ENCODE measurements at regions not wholly inside any gene's neighbourhood (a gene's known extent, or its start where the extent isn't known, plus 50 kb on each side); places are given as distances from the start of the nearest gene placed in this dataset.

- H3K4me3 ChIP-seq (replicated peaks in 1 of 4; ENCODE audit: control extremely low read depth in 1 of 4, insufficient read depth in 1 of 4, low read depth in 3 of 4, low read length in 4 of 4) = no peak overlapping the region
- H4K20me1 ChIP-seq (ENCODE audit: control insufficient read depth, extremely low read depth, insufficient read depth, low read length) = no peaks in the 10 kb centered on the region
- no peak overlapping the region for H3K27ac ChIP-seq (ENCODE audit: insufficient read depth, low read length)
- H3K36me3 ChIP-seq (ENCODE audit: control insufficient read depth, insufficient read depth, low read length) = no peaks in the 10 kb centered on the region
- H3K9ac ChIP-seq (ENCODE audit: insufficient read depth, low read length) = no peak overlapping the region
- no peak overlapping the region for H3K4me2 ChIP-seq (ENCODE audit: extremely low read depth, insufficient read depth, low read length)
- no peak for DNase-seq (ENCODE audit: low read depth in 2 of 2)
- no peaks in the 10 kb centered on the region for H3K27me3 ChIP-seq (ENCODE audit: control insufficient read depth, insufficient read depth, low read length)
- peaks cover 6% of the 10 kb centered on the region for H3K4me1 ChIP-seq (ENCODE audit: control insufficient read depth, extremely low read depth, insufficient read depth, low read length)
- TF ChIP-seq EZH2 (IDR thresholded peaks at IDR 0.05; ENCODE audit: low read length, missing control alignments) (no peak), CTCF (conservative IDR thresholded peaks at IDR 0.05 in 1 of 2, IDR thresholded peaks at IDR 0.05 in 1 of 2; ENCODE audit: low read depth in 1 of 2, low read length in 2 of 2) (no peak)
- H3K79me2 ChIP-seq (ENCODE audit: control insufficient read depth, insufficient read depth, low read length) = no peaks in the 10 kb centered on the region
- H2AFZ ChIP-seq (ENCODE audit: low read length) = no peak overlapping the region
- no peaks in the 10 kb centered on the region for H3K9me3 ChIP-seq (ENCODE audit: control insufficient read depth, insufficient read depth, low read depth, low read length)
Observed at GRCh38 chr2:64850642-64851041, 138.6 kb upstream of the SLC1A4 start.

GRCh38 chr2:64852771-64853241 lies 136.4 kb upstream of the SLC1A4 start:
- no peaks in the 10 kb centered on the region for H4K20me1 ChIP-seq (ENCODE audit: control insufficient read depth, extremely low read depth, insufficient read depth, low read length)
- no peak overlapping the region for H3K9ac ChIP-seq (ENCODE audit: insufficient read depth, low read length)
- no peak overlapping the region for H2AFZ ChIP-seq (ENCODE audit: low read length)
- H3K9me3 ChIP-seq (ENCODE audit: control insufficient read depth, insufficient read depth, low read depth, low read length) = no peaks in the 10 kb centered on the region
- no peaks in the 10 kb centered on the region for H3K79me2 ChIP-seq (ENCODE audit: control insufficient read depth, insufficient read depth, low read length)
- H3K27me3 ChIP-seq (ENCODE audit: control insufficient read depth, insufficient read depth, low read length) = no peaks in the 10 kb centered on the region
- no peak overlapping the region for H3K4me2 ChIP-seq (ENCODE audit: extremely low read depth, insufficient read depth, low read length)
- no peak overlapping the region for H3K4me3 ChIP-seq (replicated peaks in 1 of 4; ENCODE audit: control extremely low read depth in 1 of 4, insufficient read depth in 1 of 4, low read depth in 3 of 4, low read length in 4 of 4)
- H3K27ac ChIP-seq (ENCODE audit: insufficient read depth, low read length) = no peak overlapping the region
- DNase-seq (ENCODE audit: low read depth in 2 of 2) = no peak
- peaks cover 8% of the 10 kb centered on the region for H3K4me1 ChIP-seq (ENCODE audit: control insufficient read depth, extremely low read depth, insufficient read depth, low read length)
- no peaks in the 10 kb centered on the region for H3K36me3 ChIP-seq (ENCODE audit: control insufficient read depth, insufficient read depth, low read length)
- TF ChIP-seq CTCF (conservative IDR thresholded peaks at IDR 0.05 in 1 of 2, IDR thresholded peaks at IDR 0.05 in 1 of 2; ENCODE audit: low read depth in 1 of 2, low read length in 2 of 2) = no peak
- TF ChIP-seq EZH2 (IDR thresholded peaks at IDR 0.05; ENCODE audit: low read length, missing control alignments) = no peak

GRCh38 chr2:64853306-64853705 lies 135.9 kb upstream of the SLC1A4 start:
- H4K20me1 ChIP-seq (ENCODE audit: control insufficient read depth, extremely low read depth, insufficient read depth, low read length) = no peaks in the 10 kb centered on the region
- no peak overlapping the region for H3K4me2 ChIP-seq (ENCODE audit: extremely low read depth, insufficient read depth, low read length)
- H3K4me3 ChIP-seq (replicated peaks in 1 of 4; ENCODE audit: control extremely low read depth in 1 of 4, insufficient read depth in 1 of 4, low read depth in 3 of 4, low read length in 4 of 4) = no peak overlapping the region

More at GRCh38 chr2:64853306-64853705, 135.9 kb upstream of the SLC1A4 start:
- Histone ChIP-seq H3K79me2 (ENCODE audit: control insufficient read depth, insufficient read depth, low read length) (no peaks in the 10 kb centered on the region), H3K9ac (ENCODE audit: insufficient read depth, low read length) (no peak overlapping the region), H3K27me3 (ENCODE audit: control insufficient read depth, insufficient read depth, low read length) (no peaks in the 10 kb centered on the region), H3K36me3 (ENCODE audit: control insufficient read depth, insufficient read depth, low read length) (no peaks in the 10 kb centered on the region), H2AFZ (ENCODE audit: low read length) (no peak overlapping the region), H3K9me3 (ENCODE audit: control insufficient read depth, insufficient read depth, low read depth, low read length) (no peaks in the 10 kb centered on the region), H3K27ac (ENCODE audit: insufficient read depth, low read length) (no peak overlapping the region), H3K4me1 (ENCODE audit: control insufficient read depth, extremely low read depth, insufficient read depth, low read length) (peaks cover 13% of the 10 kb centered on the region)
- TF ChIP-seq CTCF (conservative IDR thresholded peaks at IDR 0.05 in 1 of 2, IDR thresholded peaks at IDR 0.05 in 1 of 2; ENCODE audit: low read depth in 1 of 2, low read length in 2 of 2) (no peak), EZH2 (IDR thresholded peaks at IDR 0.05; ENCODE audit: low read length, missing control alignments) (no peak)
- no peak for DNase-seq (ENCODE audit: low read depth in 2 of 2)

Measured in fibroblast of lung (primary cell).